WTC11 (cell line): ENCODE measurements at regions not wholly inside any gene's neighbourhood (a gene's known extent, or its start where the extent isn't known, plus 50 kb on each side); places are given as distances from the start of the nearest gene placed in this dataset.

Experiments
- ATAC-seq: fragments of 200-7000 bp; cut with Tn5 transposase; 2 replicates; pipeline ENCODE4 v1.10.0; 2021; ENCODE audit warnings: mild to moderate bottlenecking, moderate library complexity
- CTCF ChIA-PET: fragments of 300-600 bp; sonication (Branson Sonifier 250); formaldehyde crosslinking; loops from one replicate; lab custom pipeline; 2021; ENCODE audit warnings: antibody characterized with exemption; lab: Charles Lee
- POLR2A ChIA-PET: fragments of 350-600 bp; sonication (Branson Sonifier 250); formaldehyde crosslinking; loops from one replicate; lab custom pipeline; 2021; ENCODE audit warnings: antibody characterized with exemption; lab: Charles Lee
- DNase-seq: peaks from one replicate; pipeline ENCODE4 v3.0.0; 2021; ENCODE audit warnings: low spot score
- H3K27ac Mint-ChIP-seq: 2 replicates; pipeline ENCODE4 v1.8.0; 2021; ENCODE audit warnings: mixed read lengths
- H3K27me3 Mint-ChIP-seq: 2 replicates; pipeline ENCODE4 v1.8.0; 2021; ENCODE audit warnings: low read depth, mild to moderate bottlenecking, moderate library complexity, mixed read lengths
- H3K36me3 Mint-ChIP-seq: 2 replicates; pipeline ENCODE4 v1.8.0; 2021; ENCODE audit warnings: mixed read lengths
- H3K4me1 Mint-ChIP-seq: 2 replicates; pipeline ENCODE4 v1.8.0; 2022; ENCODE audit warnings: mixed read lengths
- H3K4me3 Mint-ChIP-seq: 2 replicates; pipeline ENCODE4 v1.8.0; 2021; ENCODE audit warnings: mild to moderate bottlenecking, moderate library complexity, mixed read lengths
- H3K9me3 Mint-ChIP-seq: 2 replicates; pipeline ENCODE4 v1.8.0; 2021; ENCODE audit warnings: mixed read lengths
- CTCF ChIP-seq: fragments of 200-600 bp; IDR thresholded peaks from 2 replicates; pipeline ENCODE4 v1.8.0; 2022; ENCODE audit warnings: antibody characterized with exemption
- GTF2I ChIP-seq: fragments of 250-450 bp; sonication (Bioruptor Pico); conservative IDR thresholded peaks from 2 replicates; pipeline ENCODE4 v1.4.0; 2021; ENCODE audit warnings: mild to moderate bottlenecking
- HMGA2 ChIP-seq: fragments of 250-450 bp; sonication (Bioruptor Pico); IDR thresholded peaks from 2 replicates; pipeline ENCODE4 v1.4.0; 2021; ENCODE audit warnings: mild to moderate bottlenecking, moderate library complexity
- HMGXB4 ChIP-seq: sonication (generic); formaldehyde crosslinking; IDR thresholded peaks from 2 replicates; pipeline ENCODE4 v1.8.1; 2023; ENCODE audit warnings: mild to moderate bottlenecking, moderate library complexity, missing genetic modification reagents
- IRF2 ChIP-seq: sonication (generic); formaldehyde crosslinking; IDR thresholded peaks from 2 replicates; pipeline ENCODE4 v1.8.0; 2022; ENCODE audit warnings: low read depth, missing genetic modification reagents, borderline replicate concordance
- MYBL2 ChIP-seq: sonication (generic); formaldehyde crosslinking; IDR thresholded peaks from 2 replicates; pipeline ENCODE4 v1.8.1; 2023; ENCODE audit warnings: mild to moderate bottlenecking, moderate library complexity, missing genetic modification reagents
- NR1H2 ChIP-seq: sonication (generic); formaldehyde crosslinking; IDR thresholded peaks from 2 replicates; pipeline ENCODE4 v1.9.0; 2021; ENCODE audit warnings: mild to moderate bottlenecking, moderate library complexity, missing genetic modification reagents
- RELA ChIP-seq: sonication (generic); formaldehyde crosslinking; IDR thresholded peaks from 2 replicates; pipeline ENCODE4 v1.8.1; 2022; ENCODE audit warnings: missing genetic modification reagents, mild to moderate bottlenecking, borderline replicate concordance
- SOX15 ChIP-seq: fragments of 250-450 bp; sonication (Bioruptor Pico); IDR thresholded peaks from 2 replicates; pipeline ENCODE4 v1.9.0; 2021; ENCODE audit warnings: mild to moderate bottlenecking
- ZNF219 ChIP-seq: sonication (generic); formaldehyde crosslinking; IDR thresholded peaks from 2 replicates; pipeline ENCODE4 v1.8.0; 2023; ENCODE audit warnings: missing genetic modification reagents, mild to moderate bottlenecking, borderline replicate concordance
- TF ChIP-seq, protein P1 (sequence below): sonication (generic); formaldehyde crosslinking; IDR thresholded peaks from 2 replicates; pipeline ENCODE4 v1.8.1; 2022; ENCODE audit warnings: mild to moderate bottlenecking, moderate library complexity, missing genetic modification reagents
- TF ChIP-seq, protein P2 (sequence below): fragments of 250-450 bp; sonication (Bioruptor Pico); IDR thresholded peaks from 2 replicates; pipeline ENCODE4 v2.1.2; 2022; ENCODE audit warnings: mild to moderate bottlenecking, moderate library complexity
- TF ChIP-seq, protein P3 (sequence below): fragments of 250-450 bp; sonication (Bioruptor Pico); IDR thresholded peaks from 2 replicates; pipeline ENCODE4 v1.9.0; 2021; ENCODE audit warnings: mild to moderate bottlenecking, borderline replicate concordance

DNA sequence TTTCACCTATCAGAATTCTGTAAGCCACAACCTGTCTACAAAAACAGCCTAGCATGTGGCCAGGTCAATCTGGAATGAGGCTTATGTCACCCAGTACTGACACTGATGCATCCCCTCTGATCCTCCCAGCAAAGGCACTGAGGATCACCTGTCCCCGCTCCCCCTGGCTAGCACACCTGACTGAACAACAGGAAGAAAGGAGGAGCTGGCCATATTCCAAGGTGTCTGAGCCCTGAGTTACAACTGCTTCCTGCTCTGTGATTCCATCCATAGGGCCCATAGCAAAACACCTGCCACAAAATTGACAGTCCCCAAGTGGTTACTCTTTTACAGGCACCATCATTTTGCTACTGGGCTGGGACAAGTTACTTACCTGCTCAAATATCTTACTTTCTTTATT, 555.5 kb upstream of the CFAP20DC start:
- ATAC-seq (no peak), DNase-seq (no peak)
- H3K4me1 Mint-ChIP-seq: 0 out of 2 replicates have a peak, but pooled peaks cover 3% of the 10 kb centered on the region
- no peak overlapping the region for H3K4me3 Mint-ChIP-seq
- H3K27ac Mint-ChIP-seq: no peak overlapping the region
- H3K36me3 Mint-ChIP-seq: no peaks in the 10 kb centered on the region
- CTCF ChIA-PET: no interaction called here
- no peaks in the 10 kb centered on the region for H3K27me3 Mint-ChIP-seq
- H3K9me3 Mint-ChIP-seq: 0 out of 2 replicates have a peak, but pooled peaks cover 4% of the 10 kb centered on the region
- TF ChIP-seq, protein P1, sequence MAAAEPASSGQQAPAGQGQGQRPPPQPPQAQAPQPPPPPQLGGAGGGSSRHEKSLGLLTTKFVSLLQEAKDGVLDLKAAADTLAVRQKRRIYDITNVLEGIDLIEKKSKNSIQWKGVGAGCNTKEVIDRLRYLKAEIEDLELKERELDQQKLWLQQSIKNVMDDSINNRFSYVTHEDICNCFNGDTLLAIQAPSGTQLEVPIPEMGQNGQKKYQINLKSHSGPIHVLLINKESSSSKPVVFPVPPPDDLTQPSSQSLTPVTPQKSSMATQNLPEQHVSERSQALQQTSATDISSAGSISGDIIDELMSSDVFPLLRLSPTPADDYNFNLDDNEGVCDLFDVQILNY (CRISPR knock-in tag): no peak
- TF ChIP-seq SOX15 (CRISPR knock-in tag): no peak
- TF ChIP-seq, protein P2, sequence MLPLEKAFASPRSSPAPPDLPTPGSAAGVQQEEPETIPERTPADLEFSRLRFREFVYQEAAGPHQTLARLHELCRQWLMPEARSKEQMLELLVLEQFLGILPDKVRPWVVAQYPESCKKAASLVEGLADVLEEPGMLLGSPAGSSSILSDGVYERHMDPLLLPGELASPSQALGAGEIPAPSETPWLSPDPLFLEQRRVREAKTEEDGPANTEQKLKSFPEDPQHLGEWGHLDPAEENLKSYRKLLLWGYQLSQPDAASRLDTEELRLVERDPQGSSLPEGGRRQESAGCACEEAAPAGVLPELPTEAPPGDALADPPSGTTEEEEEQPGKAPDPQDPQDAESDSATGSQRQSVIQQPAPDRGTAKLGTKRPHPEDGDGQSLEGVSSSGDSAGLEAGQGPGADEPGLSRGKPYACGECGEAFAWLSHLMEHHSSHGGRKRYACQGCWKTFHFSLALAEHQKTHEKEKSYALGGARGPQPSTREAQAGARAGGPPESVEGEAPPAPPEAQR (CRISPR knock-in tag): no peak
- TF ChIP-seq HMGXB4 (CRISPR knock-in tag): no peak
- POLR2A ChIA-PET: no interaction called here

DNA sequence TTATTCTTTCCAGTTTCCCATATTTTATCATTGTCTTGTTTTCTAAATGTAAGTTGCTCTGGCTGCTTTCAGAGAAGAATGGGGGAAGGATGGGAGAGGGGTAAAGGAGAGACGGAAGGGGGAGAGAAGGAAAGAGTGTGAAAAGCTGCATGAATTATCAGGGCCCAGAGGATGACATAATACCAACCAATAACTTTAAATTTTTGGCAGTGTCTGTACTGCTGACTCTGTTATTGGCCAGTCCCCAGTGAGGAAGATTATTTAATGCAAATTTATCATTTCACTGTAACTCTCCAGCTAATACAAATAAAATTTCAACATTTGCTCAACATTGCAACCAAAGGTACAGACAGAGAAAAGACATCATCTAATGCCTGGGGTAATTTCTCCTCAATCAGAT, 551.7 kb upstream of the CFAP20DC start:
- CTCF ChIA-PET: no interaction called here
- no peaks in the 10 kb centered on the region; the same call in 1 of the 2 replicates for H3K27me3 Mint-ChIP-seq
- TF ChIP-seq, protein P2 (CRISPR knock-in tag): no peak
- TF ChIP-seq ZNF219 (no peak), SOX15 (CRISPR knock-in tag) (no peak), NR1H2 (CRISPR knock-in tag) (no peak), IRF2 (CRISPR knock-in tag) (no peak), GTF2I (CRISPR knock-in tag) (no peak), HMGA2 (no peak), RELA (CRISPR knock-in tag) (no peak), MYBL2 (CRISPR knock-in tag) (no peak), CTCF (no peak)
- TF ChIP-seq, protein P3, sequence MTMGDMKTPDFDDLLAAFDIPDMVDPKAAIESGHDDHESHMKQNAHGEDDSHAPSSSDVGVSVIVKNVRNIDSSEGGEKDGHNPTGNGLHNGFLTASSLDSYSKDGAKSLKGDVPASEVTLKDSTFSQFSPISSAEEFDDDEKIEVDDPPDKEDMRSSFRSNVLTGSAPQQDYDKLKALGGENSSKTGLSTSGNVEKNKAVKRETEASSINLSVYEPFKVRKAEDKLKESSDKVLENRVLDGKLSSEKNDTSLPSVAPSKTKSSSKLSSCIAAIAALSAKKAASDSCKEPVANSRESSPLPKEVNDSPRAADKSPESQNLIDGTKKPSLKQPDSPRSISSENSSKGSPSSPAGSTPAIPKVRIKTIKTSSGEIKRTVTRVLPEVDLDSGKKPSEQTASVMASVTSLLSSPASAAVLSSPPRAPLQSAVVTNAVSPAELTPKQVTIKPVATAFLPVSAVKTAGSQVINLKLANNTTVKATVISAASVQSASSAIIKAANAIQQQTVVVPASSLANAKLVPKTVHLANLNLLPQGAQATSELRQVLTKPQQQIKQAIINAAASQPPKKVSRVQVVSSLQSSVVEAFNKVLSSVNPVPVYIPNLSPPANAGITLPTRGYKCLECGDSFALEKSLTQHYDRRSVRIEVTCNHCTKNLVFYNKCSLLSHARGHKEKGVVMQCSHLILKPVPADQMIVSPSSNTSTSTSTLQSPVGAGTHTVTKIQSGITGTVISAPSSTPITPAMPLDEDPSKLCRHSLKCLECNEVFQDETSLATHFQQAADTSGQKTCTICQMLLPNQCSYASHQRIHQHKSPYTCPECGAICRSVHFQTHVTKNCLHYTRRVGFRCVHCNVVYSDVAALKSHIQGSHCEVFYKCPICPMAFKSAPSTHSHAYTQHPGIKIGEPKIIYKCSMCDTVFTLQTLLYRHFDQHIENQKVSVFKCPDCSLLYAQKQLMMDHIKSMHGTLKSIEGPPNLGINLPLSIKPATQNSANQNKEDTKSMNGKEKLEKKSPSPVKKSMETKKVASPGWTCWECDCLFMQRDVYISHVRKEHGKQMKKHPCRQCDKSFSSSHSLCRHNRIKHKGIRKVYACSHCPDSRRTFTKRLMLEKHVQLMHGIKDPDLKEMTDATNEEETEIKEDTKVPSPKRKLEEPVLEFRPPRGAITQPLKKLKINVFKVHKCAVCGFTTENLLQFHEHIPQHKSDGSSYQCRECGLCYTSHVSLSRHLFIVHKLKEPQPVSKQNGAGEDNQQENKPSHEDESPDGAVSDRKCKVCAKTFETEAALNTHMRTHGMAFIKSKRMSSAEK: no peak
- TF ChIP-seq, all 79 proteins: peak for 0
- H3K4me3 Mint-ChIP-seq: no peak overlapping the region
- ATAC-seq: no peak
- H3K9me3 Mint-ChIP-seq: peaks cover 6% of the 10 kb centered on the region; the same call in 1 of the 2 replicates
- no peaks in the 10 kb centered on the region for H3K36me3 Mint-ChIP-seq
- DNase-seq: no peak
- H3K27ac Mint-ChIP-seq: no peak overlapping the region
- POLR2A ChIA-PET: no interaction called here
- H3K4me1 Mint-ChIP-seq: 0 out of 2 replicates have a peak, but pooled peaks cover 1% of the 10 kb centered on the region
